ENCODE measurements at regions not wholly inside any gene's neighbourhood (a gene's known extent, or its start where the extent isn't known, plus 50 kb on each side); places are given as distances from the start of the nearest gene placed in this dataset.

- no TSS peak for BruUV-seq (replicated peaks)
- RAD21 ChIA-PET (ENCODE audit: unreplicated experiment): no interaction called here
- ATAC-seq (no peak), DNase-seq (ENCODE audit: low read depth, low spot score) (no peak), FAIRE-seq (no peak)
- Histone ChIP-seq H3K27ac (ENCODE audit: control insufficient read depth, insufficient read depth) (no peak overlapping the region), H3K36me3 (ENCODE audit: control insufficient read depth in 2 of 2, insufficient read depth in 2 of 2, low read length in 1 of 2) (no peaks in the 10 kb centered on the region), H3K79me2 (ENCODE audit: control insufficient read depth, insufficient read depth, low read length) (no peaks in the 10 kb centered on the region), H4K20me1 (ENCODE audit: control insufficient read depth, insufficient read depth) (no peaks in the 10 kb centered on the region), H3K9ac (ENCODE audit: control insufficient read depth, insufficient read depth, low read length) (no peak overlapping the region), H3K4me1 (ENCODE audit: control insufficient read depth, insufficient read depth, low read length) (no peaks in the 10 kb centered on the region), H3K4me2 (ENCODE audit: control insufficient read depth, insufficient read depth) (no peak overlapping the region), H2AFZ (ENCODE audit: control insufficient read depth, low read depth, low read length) (no peak overlapping the region), H3K4me3 (no peak overlapping the region), H3K9me3 (replicated peaks; ENCODE audit: control insufficient read depth, insufficient read depth, low read length) (no peaks in the 10 kb centered on the region), H3K27me3 (replicated peaks in 1 of 2; ENCODE audit: control insufficient read depth in 2 of 2, insufficient read depth in 2 of 2, low read length in 1 of 2) (no peaks in the 10 kb centered on the region; a peak in 1 of 4 replicates)
- SMC1A ChIA-PET (ENCODE audit: uncharacterized antibody, unreplicated experiment): no interaction called here
- CTCF ChIA-PET: no interaction called here
- intact Hi-C loops (cut with micrococcal nuclease; ENCODE audit: unreplicated experiment): no loop called here
- TF ChIP-seq NFYB (IDR thresholded peaks at IDR 0.05; ENCODE audit: insufficient read depth, low read depth, low read length) (no peak), CTCF (IDR thresholded peaks at IDR 0.05 in 2 of 3, conservative IDR thresholded peaks at IDR 0.05 in 1 of 3; ENCODE audit: control insufficient read depth in 2 of 3, extremely low read depth in 1 of 3, insufficient read depth in 1 of 3, low read depth in 3 of 3, low read length in 3 of 3) (no peak), BRCA1 (IDR thresholded peaks at IDR 0.05; ENCODE audit: low read depth, low read length) (no peak), ZNF592 (IDR thresholded peaks at IDR 0.05) (no peak), ZNF24 (IDR thresholded peaks at IDR 0.05) (no peak)
- in situ Hi-C loops (cut with MboI): no loop called here
- POLR2A ChIA-PET: no interaction called here
These were observed 150.6 kb upstream of the RARB start for GRCh38 chr3:25277503-25277902.

All from GM12878 (cell line).